ENCODE measurements at regions not wholly inside any gene's neighbourhood (a gene's known extent, or its start where the extent isn't known, plus 50 kb on each side); places are given as distances from the start of the nearest gene placed in this dataset.

DNA sequence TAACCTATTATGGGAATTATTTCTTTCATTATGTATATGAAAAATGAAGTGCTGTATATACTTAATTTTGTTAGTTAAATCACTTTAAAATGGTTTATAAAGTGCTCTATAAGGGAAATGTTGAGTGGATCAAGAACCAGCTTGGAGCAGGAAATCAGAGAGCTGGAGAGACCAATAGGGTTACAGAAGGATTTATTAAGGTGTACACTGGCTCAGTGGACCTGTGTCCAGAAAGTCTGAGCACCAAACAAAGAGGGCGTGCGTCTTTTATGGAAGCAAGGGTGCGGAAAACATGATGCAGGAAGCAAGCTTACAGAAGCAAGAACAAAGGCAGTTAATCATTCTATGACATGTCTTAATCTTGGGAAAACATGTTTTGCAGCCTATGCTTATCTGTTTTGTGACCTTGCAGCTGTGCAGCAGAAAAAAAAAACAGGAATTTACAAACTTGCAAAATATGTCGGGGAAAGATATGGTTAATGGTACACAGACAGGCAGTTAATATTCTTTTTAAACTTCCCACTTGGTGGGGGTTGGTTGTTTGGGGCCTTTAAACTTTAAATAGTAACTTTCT lies 65.2 kb upstream of the SLC35G4 start:
- TF ChIP-seq, protein P1, sequence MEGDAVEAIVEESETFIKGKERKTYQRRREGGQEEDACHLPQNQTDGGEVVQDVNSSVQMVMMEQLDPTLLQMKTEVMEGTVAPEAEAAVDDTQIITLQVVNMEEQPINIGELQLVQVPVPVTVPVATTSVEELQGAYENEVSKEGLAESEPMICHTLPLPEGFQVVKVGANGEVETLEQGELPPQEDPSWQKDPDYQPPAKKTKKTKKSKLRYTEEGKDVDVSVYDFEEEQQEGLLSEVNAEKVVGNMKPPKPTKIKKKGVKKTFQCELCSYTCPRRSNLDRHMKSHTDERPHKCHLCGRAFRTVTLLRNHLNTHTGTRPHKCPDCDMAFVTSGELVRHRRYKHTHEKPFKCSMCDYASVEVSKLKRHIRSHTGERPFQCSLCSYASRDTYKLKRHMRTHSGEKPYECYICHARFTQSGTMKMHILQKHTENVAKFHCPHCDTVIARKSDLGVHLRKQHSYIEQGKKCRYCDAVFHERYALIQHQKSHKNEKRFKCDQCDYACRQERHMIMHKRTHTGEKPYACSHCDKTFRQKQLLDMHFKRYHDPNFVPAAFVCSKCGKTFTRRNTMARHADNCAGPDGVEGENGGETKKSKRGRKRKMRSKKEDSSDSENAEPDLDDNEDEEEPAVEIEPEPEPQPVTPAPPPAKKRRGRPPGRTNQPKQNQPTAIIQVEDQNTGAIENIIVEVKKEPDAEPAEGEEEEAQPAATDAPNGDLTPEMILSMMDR (IDR thresholded peaks at IDR 0.05): no peak
- TF ChIP-seq EZH2 (IDR thresholded peaks at IDR 0.05): no peak
- no peak for TF ChIP-seq EZH2phosphoT487 (IDR thresholded peaks at IDR 0.05)
